ENCODE measurements at regions not wholly inside any gene's neighbourhood (a gene's known extent, or its start where the extent isn't known, plus 50 kb on each side); places are given as distances from the start of the nearest gene placed in this dataset.
"Not testable (repeated sequence)": the region's sequence is repeated elsewhere in the genome, so short reads cannot be mapped to it uniquely, and the experiment has no call there.

DNA sequence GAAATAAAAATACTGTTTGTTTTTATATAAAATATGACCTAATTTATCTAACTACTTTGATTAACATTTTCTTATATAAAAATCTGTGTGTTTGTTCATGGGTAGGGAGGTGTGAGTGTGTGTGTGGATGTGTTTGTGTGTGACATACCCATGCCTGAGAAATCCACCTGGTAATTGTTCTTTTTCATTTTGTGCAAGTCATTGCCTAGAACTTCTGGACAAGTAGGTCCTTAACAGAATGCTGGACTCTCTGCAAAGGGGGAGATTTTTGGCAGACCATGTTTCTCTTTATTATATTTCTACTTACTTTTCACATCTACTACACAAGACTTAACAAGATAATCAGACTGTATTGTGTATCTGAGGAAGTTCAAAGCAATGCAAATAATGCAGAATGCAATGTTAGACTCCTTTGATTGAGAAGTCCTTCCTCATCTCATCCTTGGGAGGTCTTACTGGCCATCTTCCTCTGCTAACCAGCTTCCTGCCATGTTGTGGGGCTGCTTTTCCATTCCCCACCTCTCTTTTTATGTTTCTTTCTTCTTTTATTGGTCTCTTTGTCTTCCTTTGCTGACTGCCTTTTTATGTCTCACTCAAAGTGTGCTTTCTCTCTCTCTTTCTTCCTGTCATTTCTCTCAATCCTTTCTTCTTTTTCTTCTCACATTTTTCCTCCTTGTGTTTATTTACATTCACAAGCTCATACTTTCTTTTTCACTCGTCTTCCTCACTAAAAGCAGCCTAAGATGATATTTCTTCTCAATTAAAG, 1017.0 kb upstream of the CNTN5 start:
- Mint-ChIP-seq H3K27me3 (no peaks in the 10 kb centered on the region), H3K9me3 (peaks cover 9% of the 10 kb centered on the region), H3K4me1 (ENCODE audit: low read depth) (no peaks in the 10 kb centered on the region), H3K4me3 (no peak overlapping the region), H3K36me3 (ENCODE audit: low read depth) (no peaks in the 10 kb centered on the region), H3K27ac (no peak overlapping the region)

DNA sequence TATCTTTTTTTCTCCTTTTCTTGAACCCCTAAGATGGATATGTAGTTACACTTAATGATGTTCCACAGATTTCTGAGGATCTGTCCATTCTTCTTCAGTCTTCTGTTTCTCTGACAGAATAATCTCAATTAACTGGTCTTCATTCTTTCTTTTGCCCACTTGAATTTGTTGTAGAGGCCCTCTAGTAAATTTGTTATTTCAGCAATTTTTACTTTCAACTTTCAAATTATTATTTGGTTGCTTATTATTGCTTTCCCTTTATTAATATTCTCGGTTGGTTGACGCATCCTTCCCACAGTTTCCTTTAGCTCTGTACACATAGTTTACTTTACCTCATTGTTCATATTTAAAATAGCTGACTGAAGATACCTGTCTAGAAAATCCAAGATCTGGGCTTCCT, 1013.7 kb upstream of the CNTN5 start:
- Mint-ChIP-seq H3K27me3 (no peaks in the 10 kb centered on the region), H3K9me3 (peaks cover 9% of the 10 kb centered on the region), H3K27ac (no peak overlapping the region), H3K4me1 (ENCODE audit: low read depth) (no peaks in the 10 kb centered on the region), H3K4me3 (no peak overlapping the region), H3K36me3 (ENCODE audit: low read depth) (no peaks in the 10 kb centered on the region)

DNA sequence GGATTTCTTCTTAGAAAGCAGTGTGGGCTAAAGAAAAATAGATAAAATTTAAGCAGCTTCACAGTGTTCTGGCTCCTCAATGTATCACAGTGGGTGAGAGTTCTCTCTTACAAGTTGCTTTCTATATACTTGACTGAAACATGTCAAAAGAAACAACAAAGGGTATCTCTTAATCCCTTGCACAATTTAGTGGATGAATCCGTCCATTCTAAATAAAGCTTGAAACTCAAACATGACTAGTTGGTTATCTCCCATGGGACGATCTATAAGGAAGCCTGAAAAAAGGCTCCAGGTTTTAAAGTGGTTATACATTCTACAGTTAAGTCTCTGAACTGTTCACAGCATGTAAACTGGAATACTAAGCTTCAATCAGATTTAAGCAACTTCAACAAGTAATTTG, 993.1 kb upstream of the CNTN5 start:
- H3K27ac Mint-ChIP-seq, result no peak overlapping the region
- H3K9me3 Mint-ChIP-seq, result no peaks in the 10 kb centered on the region
- H3K36me3 Mint-ChIP-seq (ENCODE audit: low read depth), result no peaks in the 10 kb centered on the region
- H3K4me1 Mint-ChIP-seq (ENCODE audit: low read depth), result no peaks in the 10 kb centered on the region
- no peak overlapping the region for H3K4me3 Mint-ChIP-seq
- no peaks in the 10 kb centered on the region for H3K27me3 Mint-ChIP-seq

DNA sequence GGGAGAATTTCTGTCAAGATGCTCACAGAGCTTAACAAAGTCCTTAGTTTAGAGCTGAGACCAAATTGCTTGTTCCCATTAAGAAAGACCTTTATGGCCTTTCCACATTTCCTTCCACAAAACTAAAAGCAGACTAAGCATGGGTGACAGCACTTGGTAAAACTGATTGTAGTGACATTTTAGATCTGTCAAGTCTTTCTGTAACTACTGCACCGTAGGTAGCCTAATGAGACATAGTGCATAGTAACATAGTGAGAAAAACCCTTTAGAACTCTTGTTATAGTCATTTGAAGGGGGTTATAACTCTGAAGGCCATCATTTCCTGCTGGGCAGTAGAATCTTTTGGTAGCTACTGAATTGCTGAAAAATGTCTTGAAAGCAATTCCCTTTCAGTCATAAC, 990.9 kb upstream of the CNTN5 start:
- Mint-ChIP-seq H3K27me3 (no peaks in the 10 kb centered on the region), H3K4me3 (no peak overlapping the region), H3K9me3 (no peaks in the 10 kb centered on the region), H3K27ac (no peak overlapping the region), H3K4me1 (ENCODE audit: low read depth) (no peaks in the 10 kb centered on the region), H3K36me3 (ENCODE audit: low read depth) (no peaks in the 10 kb centered on the region)

DNA sequence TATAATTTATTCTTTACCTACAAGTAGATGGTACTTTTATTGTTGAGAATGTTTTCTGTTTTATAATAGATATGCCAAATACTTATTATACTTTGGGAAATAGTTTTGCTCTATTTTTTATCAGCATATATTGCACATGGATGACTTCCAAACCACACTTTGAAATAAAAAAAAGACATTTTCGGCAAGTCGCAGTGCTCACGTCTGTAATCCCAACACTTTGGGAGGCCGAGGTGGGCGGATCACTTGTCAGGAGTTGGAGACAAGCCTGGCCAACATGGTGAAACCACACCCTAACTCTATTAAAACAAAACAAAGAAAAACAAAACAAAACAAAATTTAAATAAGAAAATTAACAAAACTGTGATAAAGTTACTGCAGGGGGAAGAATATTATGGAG, 983.9 kb upstream of the CNTN5 start:
- H3K4me1 Mint-ChIP-seq (ENCODE audit: low read depth), result no peaks in the 10 kb centered on the region

DNA sequence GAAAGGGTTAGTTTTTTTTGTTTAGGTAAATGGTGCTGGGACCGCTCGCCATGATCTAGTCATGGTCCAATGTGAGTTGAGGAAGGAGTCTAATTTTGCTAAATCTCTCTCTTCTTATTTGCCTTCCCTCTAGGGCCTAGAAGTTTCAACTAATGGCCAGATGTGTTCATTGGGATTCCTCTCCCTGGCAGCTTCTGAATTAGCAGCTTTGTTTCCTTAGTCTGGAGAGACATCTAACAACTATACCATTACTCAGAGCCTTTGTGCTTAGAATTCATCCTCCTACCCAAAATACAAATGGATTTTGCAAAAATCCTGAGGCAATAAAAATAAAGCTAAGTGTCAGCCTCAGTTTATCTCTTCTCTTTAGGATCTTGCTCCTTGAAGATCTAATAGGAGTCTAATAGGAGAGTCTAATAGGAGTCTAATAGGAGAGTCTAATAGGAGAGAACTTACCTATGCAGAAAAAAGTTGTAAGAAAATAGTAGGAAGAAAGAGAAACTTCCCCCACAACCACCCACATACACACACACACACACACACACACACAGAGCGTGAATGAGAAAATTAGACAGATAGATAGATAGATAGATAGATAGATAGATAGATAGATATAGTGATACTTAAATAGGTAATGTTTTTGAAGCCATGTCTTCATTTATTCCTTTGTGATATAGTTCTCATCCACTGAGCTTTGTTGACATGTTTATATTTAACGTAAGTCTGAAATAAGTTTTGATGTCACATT, 980.5 kb upstream of the CNTN5 start:
- H3K9me3 Mint-ChIP-seq, result peaks cover 9% of the 10 kb centered on the region
- H3K36me3 Mint-ChIP-seq (ENCODE audit: low read depth), result no peaks in the 10 kb centered on the region
- H3K4me3 Mint-ChIP-seq, result no peak overlapping the region

More for the DNA sequence above, 983.9 kb upstream of the CNTN5 start:
- no peak overlapping the region for H3K4me3 Mint-ChIP-seq
- peaks cover 6% of the 10 kb centered on the region for H3K9me3 Mint-ChIP-seq
- no peak overlapping the region for H3K27ac Mint-ChIP-seq
- no peaks in the 10 kb centered on the region for H3K36me3 Mint-ChIP-seq (ENCODE audit: low read depth)
- no peaks in the 10 kb centered on the region for H3K27me3 Mint-ChIP-seq

DNA sequence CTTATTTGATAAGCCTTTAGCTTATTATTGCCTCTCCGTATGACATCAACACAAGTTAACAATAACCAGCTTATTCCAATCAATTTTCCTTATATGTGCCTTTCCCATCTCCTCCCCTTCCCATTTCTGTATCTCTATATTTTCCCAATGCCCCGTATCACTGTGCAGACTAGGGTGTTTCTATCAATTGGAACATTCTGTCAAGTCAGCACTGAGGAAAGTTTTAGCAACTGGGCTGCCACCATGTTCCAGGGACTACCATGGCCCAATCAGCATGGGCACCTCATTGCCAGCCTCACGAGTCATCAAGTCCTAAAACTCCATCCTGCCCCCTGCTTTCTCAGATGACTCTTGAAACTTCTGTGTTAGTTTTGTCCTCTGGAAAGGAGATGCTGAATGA, 973.1 kb upstream of the CNTN5 start:
- Mint-ChIP-seq H3K4me3 (no peak overlapping the region), H3K4me1 (ENCODE audit: low read depth) (no peaks in the 10 kb centered on the region), H3K27me3 (no peaks in the 10 kb centered on the region), H3K27ac (no peak overlapping the region), H3K36me3 (ENCODE audit: low read depth) (no peaks in the 10 kb centered on the region), H3K9me3 (peaks cover 12% of the 10 kb centered on the region)

More for the DNA sequence above, 980.5 kb upstream of the CNTN5 start:
- H3K4me1 Mint-ChIP-seq (ENCODE audit: low read depth), result no peaks in the 10 kb centered on the region
- H3K27ac Mint-ChIP-seq, result no peak overlapping the region
- H3K27me3 Mint-ChIP-seq, result no peaks in the 10 kb centered on the region

DNA sequence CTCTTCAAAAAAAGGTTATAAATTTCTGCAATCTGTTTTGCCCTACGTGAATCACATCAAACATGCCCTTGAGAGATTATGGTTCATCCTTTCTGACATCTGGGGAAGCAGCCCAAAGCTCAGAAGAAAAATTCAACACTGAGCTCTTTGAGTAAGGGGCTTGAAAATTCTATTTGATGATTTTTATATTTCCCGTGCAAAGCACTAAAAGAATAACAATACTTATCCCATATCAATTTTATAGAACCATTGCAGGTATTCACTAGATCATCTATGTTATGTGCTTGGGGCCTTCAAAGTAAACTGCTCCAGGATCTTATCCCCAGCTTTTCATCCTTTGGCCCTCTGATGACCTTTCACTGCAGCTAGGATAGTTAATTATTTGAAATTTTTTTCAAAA, 966.9 kb upstream of the CNTN5 start:
- Mint-ChIP-seq H3K9me3 (no peaks in the 10 kb centered on the region), H3K4me3 (no peak overlapping the region), H3K36me3 (ENCODE audit: low read depth) (no peaks in the 10 kb centered on the region), H3K27ac (no peak overlapping the region), H3K4me1 (ENCODE audit: low read depth) (no peaks in the 10 kb centered on the region), H3K27me3 (no peaks in the 10 kb centered on the region)

DNA sequence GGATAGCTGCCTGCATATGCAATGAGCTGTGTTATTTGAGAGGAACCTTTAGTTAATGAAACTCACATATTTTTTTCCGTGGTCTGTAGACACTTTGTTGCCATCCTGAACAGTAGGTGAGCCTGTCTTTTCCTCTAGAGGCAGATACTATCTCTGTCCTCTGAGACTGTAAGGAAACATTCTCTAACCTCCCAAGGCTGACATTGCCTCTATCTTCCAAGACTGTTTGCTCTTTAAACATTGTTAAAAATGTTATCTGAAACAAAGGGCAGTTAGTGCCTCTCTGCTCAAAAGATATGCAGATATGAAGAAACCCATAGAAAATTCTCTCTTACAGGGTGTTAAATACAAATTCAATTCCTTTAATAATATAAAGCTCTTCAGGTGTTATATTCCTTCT, 963.8 kb upstream of the CNTN5 start:
- H3K9me3 Mint-ChIP-seq, result no peaks in the 10 kb centered on the region
- no peaks in the 10 kb centered on the region for H3K27me3 Mint-ChIP-seq
- no peak overlapping the region for H3K4me3 Mint-ChIP-seq
- no peak overlapping the region for H3K27ac Mint-ChIP-seq
- H3K36me3 Mint-ChIP-seq (ENCODE audit: low read depth), result no peaks in the 10 kb centered on the region
- H3K4me1 Mint-ChIP-seq (ENCODE audit: low read depth), result no peaks in the 10 kb centered on the region

DNA sequence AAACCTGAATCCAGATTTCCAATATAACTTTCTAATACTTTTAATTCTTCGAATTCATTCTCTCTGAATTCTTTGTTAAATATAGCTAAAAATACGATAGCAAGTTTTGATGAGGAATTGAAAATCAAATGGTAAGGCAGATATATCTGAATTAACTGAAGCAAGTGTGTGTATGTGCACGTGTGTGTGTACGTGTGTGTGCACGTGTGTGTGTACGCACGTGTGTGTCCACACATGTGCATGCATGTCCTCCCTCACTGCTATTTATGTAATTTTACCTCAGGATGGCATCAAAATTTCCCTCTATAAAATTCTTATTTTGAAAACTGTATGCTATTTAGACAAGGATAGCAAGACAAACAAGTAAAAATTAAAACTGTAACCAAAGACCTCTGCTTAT, 961.3 kb upstream of the CNTN5 start:
- H3K4me1 Mint-ChIP-seq (ENCODE audit: low read depth), result no peaks in the 10 kb centered on the region
- H3K4me3 Mint-ChIP-seq, result no peak overlapping the region
- H3K27ac Mint-ChIP-seq, result no peak overlapping the region
- H3K36me3 Mint-ChIP-seq (ENCODE audit: low read depth), result no peaks in the 10 kb centered on the region
- H3K27me3 Mint-ChIP-seq, result no peaks in the 10 kb centered on the region
- H3K9me3 Mint-ChIP-seq, result no peaks in the 10 kb centered on the region

DNA sequence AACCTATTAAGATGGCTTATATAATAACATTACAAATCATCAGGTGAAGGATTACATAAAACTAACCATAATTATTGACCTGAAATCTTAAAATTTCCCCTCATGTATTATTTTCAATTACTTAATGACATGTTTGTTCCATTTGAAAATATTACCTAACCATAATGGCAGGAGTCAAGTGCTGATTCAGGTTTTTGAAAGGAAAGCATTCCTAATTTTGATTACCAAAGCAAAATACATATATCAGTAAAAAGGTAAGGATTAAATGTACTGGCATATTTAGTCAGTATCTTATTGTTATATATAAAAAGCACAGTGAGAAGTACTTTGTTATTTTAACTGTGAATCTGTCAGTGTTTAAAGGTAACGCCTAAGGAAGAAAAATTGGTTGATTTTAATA, 960.0 kb upstream of the CNTN5 start:
- Mint-ChIP-seq H3K36me3 (ENCODE audit: low read depth) (no peaks in the 10 kb centered on the region), H3K27ac (no peak overlapping the region), H3K4me1 (ENCODE audit: low read depth) (no peaks in the 10 kb centered on the region), H3K4me3 (no peak overlapping the region), H3K27me3 (no peaks in the 10 kb centered on the region), H3K9me3 (no peaks in the 10 kb centered on the region)

DNA sequence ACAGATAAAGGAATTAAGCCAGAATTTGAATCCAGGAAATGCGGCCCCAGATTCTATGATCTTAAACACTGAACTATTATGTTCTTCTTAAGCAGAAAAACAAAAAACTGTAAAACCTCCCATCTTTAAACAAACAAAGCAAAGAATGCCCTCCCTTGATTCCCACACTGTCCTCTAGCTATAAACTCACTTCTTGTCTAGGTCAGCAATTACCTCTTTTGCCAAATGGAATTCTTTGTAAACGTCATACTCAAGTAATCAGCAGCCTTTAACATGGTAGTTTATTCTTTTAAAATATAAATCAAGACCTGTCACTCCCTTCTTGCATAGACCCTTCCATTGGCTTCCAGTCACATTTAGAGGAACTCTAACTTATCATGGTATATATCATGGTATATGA, 958.9 kb upstream of the CNTN5 start:
- Mint-ChIP-seq H3K36me3 (ENCODE audit: low read depth) (no peaks in the 10 kb centered on the region), H3K27ac (no peak overlapping the region), H3K4me3 (no peak overlapping the region), H3K4me1 (ENCODE audit: low read depth) (no peaks in the 10 kb centered on the region), H3K27me3 (no peaks in the 10 kb centered on the region), H3K9me3 (no peaks in the 10 kb centered on the region)

DNA sequence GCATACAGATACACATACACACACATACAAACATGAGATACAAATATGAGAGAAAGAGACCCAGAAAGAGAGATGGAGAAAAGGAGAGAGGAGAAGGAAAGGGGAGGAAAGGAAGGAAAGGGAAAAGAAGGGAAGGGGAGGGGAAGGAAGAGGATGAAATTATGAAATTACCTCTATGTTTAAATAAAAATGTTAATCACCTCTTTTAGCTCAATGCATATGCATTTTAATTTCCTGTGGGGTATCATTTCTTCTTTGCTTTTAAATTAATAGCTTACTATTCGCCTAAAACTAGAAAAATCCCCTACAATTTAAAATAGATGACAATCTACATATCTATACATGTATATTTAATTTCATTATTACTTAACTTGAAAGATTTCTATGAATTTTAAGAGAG, 958.0 kb upstream of the CNTN5 start:
- H3K36me3 Mint-ChIP-seq (ENCODE audit: low read depth), result no peaks in the 10 kb centered on the region
- H3K4me3 Mint-ChIP-seq, result no peak overlapping the region
- H3K27me3 Mint-ChIP-seq, result no peaks in the 10 kb centered on the region
- H3K9me3 Mint-ChIP-seq, result peaks cover 5% of the 10 kb centered on the region
- H3K4me1 Mint-ChIP-seq (ENCODE audit: low read depth), result no peaks in the 10 kb centered on the region
- no peak overlapping the region for H3K27ac Mint-ChIP-seq

DNA sequence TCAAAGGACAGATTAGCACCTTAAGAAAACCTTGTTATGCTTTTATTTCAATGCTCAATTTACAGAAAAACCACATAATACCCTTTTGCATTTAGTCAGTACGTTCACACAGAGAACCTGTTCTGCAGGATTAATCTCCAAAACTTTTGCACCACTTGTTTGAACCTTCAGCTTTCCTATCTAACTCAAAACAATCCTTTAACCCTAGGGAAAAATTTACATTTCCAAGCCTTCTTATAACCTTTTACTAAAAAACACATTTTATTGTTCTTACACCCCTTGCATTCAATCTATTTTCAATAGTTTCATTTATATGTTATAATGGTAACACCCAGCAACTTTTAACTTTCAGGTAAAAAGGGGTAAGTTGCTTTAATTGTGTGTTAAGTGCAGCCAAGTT, 952.5 kb upstream of the CNTN5 start:
- no peaks in the 10 kb centered on the region for H3K27me3 Mint-ChIP-seq
- H3K4me3 Mint-ChIP-seq, result no peak overlapping the region
- peaks cover 12% of the 10 kb centered on the region for H3K9me3 Mint-ChIP-seq
- no peaks in the 10 kb centered on the region for H3K36me3 Mint-ChIP-seq (ENCODE audit: low read depth)
- no peaks in the 10 kb centered on the region for H3K4me1 Mint-ChIP-seq (ENCODE audit: low read depth)
- H3K27ac Mint-ChIP-seq, result no peak overlapping the region

DNA sequence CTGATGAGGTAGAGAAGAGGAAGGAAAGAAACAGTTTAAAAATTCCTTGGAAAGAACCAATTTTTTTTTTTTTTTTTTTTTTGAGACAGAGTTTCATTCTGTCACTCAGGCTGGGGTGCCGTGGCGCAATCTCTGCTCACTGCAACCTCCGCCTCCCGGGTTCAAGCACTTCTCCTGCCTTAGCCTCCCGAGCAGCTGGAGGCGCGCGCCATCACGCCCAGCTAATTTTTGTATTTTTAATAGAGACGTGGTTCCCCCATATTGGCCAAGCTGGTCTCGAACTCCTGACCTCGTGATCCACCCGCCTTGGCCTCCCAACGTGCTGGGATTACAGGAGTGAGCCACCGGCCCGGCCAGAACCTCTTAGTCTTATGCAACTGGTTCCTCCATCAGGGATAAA, 951.6 kb upstream of the CNTN5 start:
- H3K27me3 Mint-ChIP-seq; H3K4me1 Mint-ChIP-seq (ENCODE audit: low read depth); H3K4me3 Mint-ChIP-seq; H3K27ac Mint-ChIP-seq; H3K36me3 Mint-ChIP-seq (ENCODE audit: low read depth): not testable (repeated sequence)
- peaks cover 12% of the 10 kb centered on the region for H3K9me3 Mint-ChIP-seq

DNA sequence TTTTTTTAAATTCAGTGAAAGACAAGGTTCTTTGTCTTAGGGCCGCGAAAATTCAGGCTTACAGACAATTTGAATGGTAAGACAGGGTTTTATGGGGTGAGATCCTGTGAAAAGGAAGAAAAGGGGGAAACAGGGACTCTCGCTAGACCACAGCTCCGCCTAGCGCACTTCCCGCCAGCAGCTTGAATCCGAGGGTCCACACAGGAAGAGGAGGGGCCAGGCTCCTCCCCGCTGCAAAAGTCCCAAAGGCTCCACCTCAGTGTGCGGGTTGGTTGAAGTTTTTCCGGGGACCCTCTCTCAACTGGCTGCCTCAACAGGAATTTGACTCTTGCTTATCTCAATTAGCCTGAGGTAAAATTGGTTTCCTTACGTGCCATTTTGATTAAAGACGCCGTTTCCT, 950.9 kb upstream of the CNTN5 start:
- Mint-ChIP-seq H3K4me1 (ENCODE audit: low read depth) (no peaks in the 10 kb centered on the region), H3K9me3 (peaks cover 12% of the 10 kb centered on the region)

More for the DNA sequence above, 950.9 kb upstream of the CNTN5 start:
- Mint-ChIP-seq H3K27ac (no peak overlapping the region), H3K4me3 (no peak overlapping the region), H3K36me3 (ENCODE audit: low read depth) (no peaks in the 10 kb centered on the region), H3K27me3 (no peaks in the 10 kb centered on the region)
